NCI-H2029 treated with DMSO at 0.1 percent for 48 hours (cell line): ENCODE measurements at regions not wholly inside any gene's neighbourhood (a gene's known extent, or its start where the extent isn't known, plus 50 kb on each side); places are given as distances from the start of the nearest gene placed in this dataset.

Source experiments
- DNase-seq: peaks from one replicate; lab custom pipeline; 2025; lab: John Stamatoyannopoulos, UW

GRCh38 chr6:85127696-85128243 lies 322.1 kb upstream of the NT5E start:
- DNase-seq: no peak

- no peak for DNase-seq
These were observed 322.8 kb upstream of the NT5E start for GRCh38 chr6:85127168-85127498.

GRCh38 chr6:85126485-85127167 lies 323.3 kb upstream of the NT5E start:
- no peak for DNase-seq

GRCh38 chr6:85125526-85125925 lies 324.4 kb upstream of the NT5E start:
- DNase-seq: no peak

- no peak for DNase-seq
These were observed 325.2 kb upstream of the NT5E start for GRCh38 chr6:85124472-85125354.

- no peak for DNase-seq
These were observed 328.7 kb upstream of the NT5E start for GRCh38 chr6:85121158-85121557.

GRCh38 chr6:85118652-85119235 lies 331.1 kb upstream of the NT5E start:
- DNase-seq: no peak

- no peak for DNase-seq
These were observed 331.6 kb upstream of the NT5E start for GRCh38 chr6:85118233-85118632.

GRCh38 chr6:85116475-85116874 lies 333.4 kb upstream of the NT5E start:
- DNase-seq: no peak

- DNase-seq: no peak
These were observed 334.0 kb upstream of the NT5E start for GRCh38 chr6:85115876-85116275.

GRCh38 chr6:85115376-85115775 lies 334.5 kb upstream of the NT5E start:
- DNase-seq: no peak

GRCh38 chr6:85114581-85114935 lies 335.3 kb upstream of the NT5E start:
- DNase-seq: no peak

GRCh38 chr6:85113934-85114580 lies 335.8 kb upstream of the NT5E start:
- DNase-seq: no peak

- no peak for DNase-seq
These were observed 337.3 kb upstream of the NT5E start for GRCh38 chr6:85112540-85112939.

GRCh38 chr6:85111481-85112011 lies 338.3 kb upstream of the NT5E start:
- no peak for DNase-seq

- DNase-seq: no peak
These were observed 338.9 kb upstream of the NT5E start for GRCh38 chr6:85110943-85111342.

GRCh38 chr6:85107701-85108100 lies 342.2 kb upstream of the NT5E start:
- DNase-seq: no peak

- DNase-seq: no peak
These were observed 332.6 kb upstream of the TBX18 start for GRCh38 chr6:85096976-85097375.

- DNase-seq: no peak
These were observed 327.8 kb upstream of the TBX18 start for GRCh38 chr6:85092226-85092625.

GRCh38 chr6:85089255-85089654 lies 324.9 kb upstream of the TBX18 start:
- DNase-seq: no peak

GRCh38 chr6:85085875-85086274 lies 321.5 kb upstream of the TBX18 start:
- DNase-seq: no peak

GRCh38 chr6:85081102-85081501 lies 316.7 kb upstream of the TBX18 start:
- no peak for DNase-seq
